Neural cell (in vitro differentiated cells): ENCODE measurements at regions not wholly inside any gene's neighbourhood (a gene's known extent, or its start where the extent isn't known, plus 50 kb on each side); places are given as distances from the start of the nearest gene placed in this dataset.

ENCODE experiments used
- H2AFZ ChIP-seq: fragments of 200-600, 300-800 bp; sonication (generic), shearing (Covaris generic); 2 replicates; pipeline ENCODE4 v1.6.0; 2014; ENCODE audit warnings: low read depth, mild to moderate bottlenecking, antibody characterized with exemption, low read length, moderate library complexity
- H3F3A ChIP-seq: fragments of 200-600 bp; shearing (Covaris generic); 2 replicates; pipeline ENCODE4 v1.6.1; 2016; ENCODE audit warnings: mild to moderate bottlenecking, moderate library complexity, mixed read lengths, antibody characterized with exemption, low read length; ENCODE audit not compliant: insufficient read depth, poor library complexity, severe bottlenecking
- H3K27ac ChIP-seq: fragments of 200-600, 300-800 bp; sonication (generic), shearing (Covaris generic); 2 replicates; pipeline ENCODE4 v1.5.1; 2014; ENCODE audit warnings: mild to moderate bottlenecking, low read length, moderate library complexity
- H3K27me3 ChIP-seq: fragments of 300-800, 200-600 bp; sonication (generic), shearing (Covaris generic); 2 replicates; pipeline ENCODE4 v1.6.0; 2014; ENCODE audit warnings: mild to moderate bottlenecking, low read depth, low read length, moderate library complexity; ENCODE audit not compliant: insufficient read depth
- H3K36me3 ChIP-seq: fragments of 300-800, 200-600 bp; sonication (generic), shearing (Covaris generic); 2 replicates; pipeline ENCODE4 v1.5.1; 2014; ENCODE audit warnings: mild to moderate bottlenecking, antibody characterized with exemption, low read length, moderate library complexity; ENCODE audit not compliant: insufficient read depth
- H3K4me2 ChIP-seq: fragments of 300-800, 200-600 bp; sonication (generic), shearing (Covaris generic); 2 replicates; pipeline ENCODE4 v1.6.0; 2014; ENCODE audit warnings: mild to moderate bottlenecking, low read length
- H3K4me3 ChIP-seq: fragments of 300-800, 200-600 bp; sonication (generic), shearing (Covaris generic); 2 replicates; pipeline ENCODE4 v1.5.1; 2014; ENCODE audit warnings: mild to moderate bottlenecking, low read length, moderate library complexity
- H3K79me2 ChIP-seq: fragments of 200-600 bp; shearing (Covaris generic); replicated peaks from 2 replicates; pipeline ENCODE4 v1.6.0; 2014; ENCODE audit warnings: mild to moderate bottlenecking, low read length, moderate library complexity; ENCODE audit not compliant: insufficient read depth
- H3K9ac ChIP-seq: fragments of 300-800, 200-600 bp; sonication (generic), shearing (Covaris generic); 2 replicates; pipeline ENCODE4 v1.6.1; 2016; ENCODE audit warnings: mild to moderate bottlenecking, low read length, mixed read lengths
- H3K9me2 ChIP-seq: fragments of 200-600 bp; shearing (Covaris generic); 2 replicates; pipeline ENCODE4 v1.6.1; 2016; ENCODE audit warnings: mild to moderate bottlenecking, low read length, mixed read lengths; ENCODE audit not compliant: insufficient read depth
- H3K9me3 ChIP-seq: fragments of 200-600, 300-800 bp; sonication (generic), shearing (Covaris generic); 2 replicates; pipeline ENCODE4 v1.6.1; 2016; ENCODE audit warnings: mild to moderate bottlenecking, mixed run types, low read length, moderate library complexity, mixed read lengths
- H4K20me1 ChIP-seq: fragments of 200-600 bp; shearing (Covaris generic); 2 replicates; pipeline ENCODE4 v1.6.1; 2016; ENCODE audit warnings: mild to moderate bottlenecking, mixed run types; ENCODE audit not compliant: insufficient read depth
- CTCF ChIP-seq: fragments of 450-650 bp; IDR thresholded peaks from 2 replicates; pipeline ENCODE4 v1.5.1; 2014; ENCODE audit warnings: antibody characterized with exemption, mild to moderate bottlenecking, moderate library complexity; ENCODE audit not compliant: poor library complexity, severe bottlenecking
- EP300 ChIP-seq: fragments of 450-650 bp; conservative IDR thresholded peaks from 2 replicates; pipeline ENCODE4 v1.6.1; 2014; ENCODE audit warnings: antibody characterized with exemption, mild to moderate bottlenecking, moderate library complexity; ENCODE audit not compliant: poor library complexity, severe bottlenecking
- EZH2 ChIP-seq: fragments of 200-600, 300-800 bp; shearing (Covaris generic), sonication (generic); IDR thresholded peaks from 2 replicates; pipeline ENCODE4 v1.6.1; 2014; ENCODE audit warnings: antibody characterized with exemption, low read length, borderline replicate concordance, mild to moderate bottlenecking; ENCODE audit not compliant: insufficient read depth, poor library complexity, severe bottlenecking
- MXI1 ChIP-seq: fragments of 450-650 bp; conservative IDR thresholded peaks from 2 replicates; pipeline ENCODE4 v1.6.1; 2014; ENCODE audit warnings: antibody characterized with exemption, mild to moderate bottlenecking; ENCODE audit not compliant: poor library complexity, severe bottlenecking
- POLR2AphosphoS5 ChIP-seq: IDR thresholded peaks from 2 replicates; pipeline ENCODE4 v1.6.1; 2012
- RAD21 ChIP-seq: fragments of 450-650 bp; conservative IDR thresholded peaks from 2 replicates; pipeline ENCODE4 v1.6.1; 2014; ENCODE audit warnings: antibody characterized with exemption, mild to moderate bottlenecking, moderate library complexity
- REST ChIP-seq: IDR thresholded peaks from 2 replicates; pipeline ENCODE4 v1.6.1; 2012; ENCODE audit warnings: borderline replicate concordance
- SMC3 ChIP-seq: fragments of 450-650 bp; conservative IDR thresholded peaks from 2 replicates; pipeline ENCODE4 v1.6.1; 2014; ENCODE audit warnings: antibody characterized with exemption, mild to moderate bottlenecking, moderate library complexity; ENCODE audit not compliant: poor library complexity
- TAF1 ChIP-seq: IDR thresholded peaks from 2 replicates; pipeline ENCODE4 v1.6.1; 2012; ENCODE audit warnings: low read depth

DNA sequence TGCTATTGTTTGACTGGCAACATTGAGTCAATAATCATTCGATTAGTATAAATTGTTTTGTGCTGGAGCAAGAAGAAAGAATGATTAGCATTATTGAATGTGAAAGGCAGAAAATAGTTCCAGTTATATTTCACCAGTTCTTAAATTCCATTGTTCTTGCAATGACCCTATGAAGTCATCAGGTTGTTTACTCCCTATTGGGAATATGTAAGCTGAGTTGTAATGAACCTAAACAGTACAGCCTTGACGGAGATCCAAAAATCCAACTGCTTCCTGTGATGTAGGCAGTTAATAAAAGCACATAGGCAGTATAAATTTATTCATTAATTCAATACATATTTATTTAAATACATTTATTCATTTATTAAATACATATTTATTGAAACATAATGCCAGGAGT is 947.5 kb downstream of the PCDH7 start:
- TF ChIP-seq EZH2 (no peak), REST (no peak)
- no peaks in the 10 kb centered on the region for H3K36me3 ChIP-seq
- no peaks in the 10 kb centered on the region for H3F3A ChIP-seq
- H3K27me3 ChIP-seq: no peaks in the 10 kb centered on the region
- H2AFZ ChIP-seq: no peak overlapping the region
- no peaks in the 10 kb centered on the region for H3K79me2 ChIP-seq
- no peak overlapping the region for H3K9ac ChIP-seq
- H3K9me3 ChIP-seq: no peaks in the 10 kb centered on the region
- H4K20me1 ChIP-seq: no peaks in the 10 kb centered on the region
- H3K9me2 ChIP-seq: no peaks in the 10 kb centered on the region
- H3K4me2 ChIP-seq: no peak overlapping the region
- no peak overlapping the region for H3K27ac ChIP-seq
- no peak overlapping the region for H3K4me3 ChIP-seq

GRCh38 chr4:31674313-31674947 is 954.3 kb downstream of the PCDH7 start:
- peak; percentile 17 for TF ChIP-seq SMC3
- no peak for TF ChIP-seq POLR2AphosphoS5
- no peak for TF ChIP-seq EZH2
- TF ChIP-seq RAD21: no peak
- TF ChIP-seq CTCF: peak; percentile 18
- TF ChIP-seq TAF1: no peak
- TF ChIP-seq EP300: no peak
- TF ChIP-seq REST: no peak
- no peak for TF ChIP-seq MXI1
- H3K9me3 ChIP-seq: no peaks in the 10 kb centered on the region
- H3K4me3 ChIP-seq: no peak overlapping the region
- no peaks in the 10 kb centered on the region for H3K79me2 ChIP-seq
- no peaks in the 10 kb centered on the region for H3K36me3 ChIP-seq
- H2AFZ ChIP-seq: no peak overlapping the region
- H3F3A ChIP-seq: no peaks in the 10 kb centered on the region
- H3K4me2 ChIP-seq: no peak overlapping the region
- no peak overlapping the region for H3K9ac ChIP-seq
- no peak overlapping the region for H3K27ac ChIP-seq
- H3K9me2 ChIP-seq: no peaks in the 10 kb centered on the region
- H4K20me1 ChIP-seq: no peaks in the 10 kb centered on the region
- no peaks in the 10 kb centered on the region for H3K27me3 ChIP-seq
